ENCODE measurements at regions not wholly inside any gene's neighbourhood (a gene's known extent, or its start where the extent isn't known, plus 50 kb on each side); places are given as distances from the start of the nearest gene placed in this dataset.

DNA sequence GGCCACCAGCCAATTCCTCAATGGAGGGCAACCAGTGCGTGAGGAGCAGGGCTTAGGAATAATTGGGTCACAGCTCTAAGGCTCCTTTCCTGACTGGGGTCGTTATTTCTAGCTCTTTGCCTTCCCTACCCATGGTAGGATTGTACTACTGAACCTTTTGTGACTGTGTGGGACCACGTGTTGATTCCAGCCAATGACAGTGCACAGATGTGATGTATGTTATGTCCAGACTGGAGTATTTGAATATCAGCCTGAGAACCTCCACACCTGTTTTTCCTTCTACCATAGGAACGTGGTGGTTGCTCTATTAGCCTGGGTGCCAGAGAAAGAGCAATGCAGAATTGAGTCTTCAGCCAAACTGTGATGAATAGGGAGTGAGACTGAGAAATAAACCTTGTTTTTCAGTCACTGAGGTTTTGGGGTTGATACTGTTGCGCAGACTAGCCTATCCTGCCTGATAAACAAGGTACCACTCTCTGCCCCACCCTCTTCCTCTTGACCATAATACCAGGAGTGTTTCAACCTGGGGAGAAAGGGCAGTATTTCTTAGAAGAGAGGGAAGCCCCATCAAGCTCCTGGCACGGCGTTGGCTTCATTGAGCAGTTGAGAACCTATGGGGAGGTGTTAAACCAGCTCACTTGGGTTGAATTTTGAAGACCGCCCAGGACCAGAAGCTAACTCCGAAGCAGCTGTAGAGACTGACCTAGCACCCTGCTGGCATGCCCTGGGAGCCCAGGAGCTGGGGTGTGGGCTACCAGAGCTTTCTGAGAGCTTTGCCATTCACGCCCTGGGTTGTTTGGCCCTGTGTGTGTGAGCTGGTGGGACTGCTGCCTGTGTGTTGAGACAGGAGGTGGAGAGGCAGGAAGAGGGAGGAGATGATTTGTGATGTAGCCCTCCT lies 105.5 kb upstream of the BACH2 start:
- no peak for DNase-seq

DNA sequence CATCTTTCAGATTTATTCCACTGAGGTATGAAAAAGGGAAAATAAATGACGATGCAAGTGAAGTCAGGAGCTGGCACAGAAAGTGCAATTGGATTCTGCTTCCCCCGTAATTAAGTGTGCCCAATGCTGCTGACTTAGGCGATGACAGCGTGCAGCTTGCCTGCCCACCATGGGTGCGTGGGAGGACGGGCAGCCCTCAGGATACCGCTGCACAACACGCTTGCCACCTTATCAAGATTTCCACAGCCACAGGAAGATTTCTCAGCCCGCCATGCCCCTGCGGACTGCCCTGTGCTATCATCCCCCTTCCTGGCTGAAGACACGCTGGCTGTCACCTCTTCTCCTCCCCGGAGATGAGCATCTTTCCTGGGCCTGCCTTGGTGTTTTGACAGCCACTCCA lies 103.3 kb upstream of the BACH2 start:
- no peak for DNase-seq

DNA sequence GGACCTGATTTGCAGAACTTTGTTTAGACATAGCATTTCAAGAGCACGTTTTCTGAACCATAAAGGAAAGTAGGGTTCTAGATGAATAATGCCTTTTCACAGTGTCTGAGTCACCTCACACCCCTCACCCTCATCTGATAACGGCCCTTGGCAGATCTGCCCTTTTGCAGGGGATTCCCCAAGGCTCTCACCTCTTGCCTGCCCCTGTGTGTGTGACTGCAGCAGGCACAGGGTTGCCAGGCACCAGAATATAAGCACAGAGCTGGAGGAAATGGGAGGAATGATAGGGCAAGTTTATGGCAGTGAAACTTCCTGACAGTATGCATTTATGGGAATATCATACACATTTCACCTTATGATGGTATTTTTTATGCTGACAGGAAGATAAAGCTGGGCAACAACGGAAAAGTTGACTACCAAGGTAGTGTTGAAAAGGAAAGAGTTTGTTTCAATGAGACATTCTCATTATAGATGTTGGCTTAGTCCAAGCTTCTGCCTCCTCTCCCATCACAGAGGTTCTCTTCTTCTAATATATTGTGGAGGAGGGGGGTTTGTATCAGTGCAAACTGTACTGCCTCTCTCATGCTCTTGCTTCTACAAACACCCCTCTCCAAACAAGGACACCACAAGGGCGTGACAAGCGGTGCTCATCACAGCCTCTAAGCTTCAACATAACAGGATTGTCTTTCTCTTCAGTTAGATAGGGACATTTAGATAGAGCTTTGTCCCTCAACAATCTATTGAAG lies 101.5 kb upstream of the BACH2 start:
- no peak for DNase-seq

DNA sequence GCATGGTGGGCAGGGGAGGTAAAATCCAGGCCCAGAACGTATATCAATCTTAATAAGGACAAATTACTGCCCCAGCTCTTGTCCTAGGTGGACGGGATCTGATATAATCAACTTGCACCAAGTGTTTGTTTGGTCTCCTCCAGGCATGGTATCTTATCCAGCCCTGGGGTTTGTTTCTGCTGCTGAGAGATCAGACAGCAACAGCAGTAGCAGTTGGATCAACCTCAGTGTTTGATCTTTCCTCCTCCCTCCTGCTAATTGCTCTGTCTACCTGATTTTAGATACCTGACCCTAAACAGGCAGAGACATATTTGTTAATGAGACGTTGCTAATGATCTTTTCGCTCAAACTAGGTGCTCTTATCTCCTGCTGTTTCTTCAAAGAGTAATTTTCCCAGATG lies 100.4 kb upstream of the BACH2 start:
- no peak for DNase-seq

DNA sequence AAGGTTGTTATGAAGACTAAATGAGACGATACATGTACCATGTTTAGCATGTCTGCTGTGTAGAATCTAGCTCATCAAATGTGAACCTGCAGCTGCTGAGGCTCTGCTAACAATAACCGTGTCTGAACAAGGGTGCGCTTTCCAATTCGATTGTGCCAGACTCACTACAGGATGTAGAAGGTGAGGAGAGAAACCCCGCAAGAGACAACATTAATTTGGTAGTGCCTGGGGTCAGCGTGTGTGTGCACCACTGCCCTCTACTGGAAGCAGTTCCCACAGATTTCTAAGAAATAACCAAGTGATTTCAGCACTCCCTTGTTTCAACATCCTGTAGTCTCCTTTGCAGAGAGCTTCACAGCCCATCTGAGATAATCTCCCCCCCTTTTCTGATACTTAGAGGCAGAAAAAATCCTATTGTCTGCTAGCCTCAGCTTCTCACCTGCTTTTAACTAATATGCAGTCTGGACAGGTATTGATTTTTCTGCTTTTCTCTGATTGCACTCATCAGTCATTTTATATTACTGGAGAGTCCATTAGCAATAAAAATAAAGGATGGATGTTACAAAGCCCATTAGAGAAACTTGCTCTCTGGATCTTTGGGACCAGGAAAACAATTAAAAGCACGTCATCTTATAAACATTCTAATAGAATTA lies 96.7 kb upstream of the BACH2 start:
- peak; percentile 41 for DNase-seq

DNA sequence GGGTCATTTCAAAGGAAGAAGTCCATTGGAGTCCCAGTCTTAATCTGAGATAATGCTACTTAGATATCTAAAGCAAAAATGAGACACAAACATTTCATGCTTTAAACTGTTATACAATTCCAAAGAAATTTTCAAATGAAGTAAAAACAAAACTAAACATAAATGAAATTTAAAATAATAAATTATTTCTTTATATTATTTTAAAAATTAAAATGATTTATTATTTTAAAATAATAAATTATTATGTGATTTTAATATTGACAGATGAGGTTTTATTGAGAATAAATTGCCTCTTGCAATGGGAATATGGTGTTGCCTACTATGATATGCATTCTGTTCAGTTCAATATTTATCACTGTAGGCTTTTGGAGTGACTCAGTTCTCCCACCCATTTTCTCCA lies 93.7 kb upstream of the BACH2 start:
- no peak for DNase-seq

DNA sequence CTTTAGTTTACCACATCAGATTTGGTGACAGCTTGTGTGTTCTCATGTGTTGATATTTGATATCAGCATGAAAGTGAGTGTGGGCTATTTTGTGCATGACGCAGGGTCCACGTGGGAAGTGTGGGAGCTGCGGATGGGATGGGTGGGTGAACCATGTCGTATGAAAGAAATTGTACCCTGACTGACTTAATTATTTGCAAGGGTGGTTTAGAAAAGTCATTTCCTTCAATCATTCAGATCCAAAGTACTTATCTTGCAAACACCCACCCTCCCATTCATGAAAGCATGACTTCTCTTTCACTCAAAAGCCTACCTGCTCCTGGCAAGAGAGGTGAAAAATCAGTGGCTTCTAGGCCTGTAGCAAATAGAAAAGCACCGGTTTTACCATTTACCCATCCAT lies 91.8 kb upstream of the BACH2 start:
- DNase-seq: no peak

DNA sequence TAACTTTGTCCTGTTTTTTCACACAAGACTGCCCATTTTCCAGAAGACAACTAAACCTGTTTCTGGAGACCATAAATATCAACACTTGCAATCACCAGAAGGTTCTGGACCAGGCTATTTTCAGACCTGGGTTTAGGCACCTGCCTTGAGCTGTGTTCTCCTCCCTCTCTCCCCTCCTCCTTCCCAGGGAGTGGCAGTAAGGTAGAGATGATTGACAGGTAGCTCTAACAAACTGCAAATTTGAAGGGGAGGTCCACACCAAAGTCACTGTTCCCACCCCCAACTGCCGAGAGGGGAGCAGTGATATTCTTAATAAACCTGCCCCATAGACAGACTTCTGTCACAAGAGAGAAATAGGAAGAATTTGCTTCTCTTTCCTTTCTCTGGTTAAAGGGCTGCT lies 91.2 kb upstream of the BACH2 start:
- DNase-seq: no peak

DNA sequence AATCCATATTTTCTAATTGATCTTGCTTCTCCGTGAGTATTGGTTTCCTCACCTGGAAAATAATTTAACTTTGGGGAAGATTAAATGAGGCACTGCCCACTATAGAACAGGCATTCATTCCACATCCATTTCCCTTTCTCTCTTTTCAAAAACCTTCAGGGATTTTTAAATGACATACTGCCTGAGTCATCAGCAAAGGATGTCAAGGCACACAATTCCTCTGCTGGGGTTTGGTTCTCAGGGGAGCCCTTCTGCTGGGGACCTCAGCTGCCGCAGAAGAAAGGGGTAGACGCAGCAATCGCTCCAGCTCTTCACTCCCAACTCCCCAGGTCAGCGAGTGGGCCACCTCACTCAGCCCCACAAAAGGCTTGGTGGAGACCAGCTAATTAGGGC lies 90.7 kb upstream of the BACH2 start:
- DNase-seq: no peak

DNA sequence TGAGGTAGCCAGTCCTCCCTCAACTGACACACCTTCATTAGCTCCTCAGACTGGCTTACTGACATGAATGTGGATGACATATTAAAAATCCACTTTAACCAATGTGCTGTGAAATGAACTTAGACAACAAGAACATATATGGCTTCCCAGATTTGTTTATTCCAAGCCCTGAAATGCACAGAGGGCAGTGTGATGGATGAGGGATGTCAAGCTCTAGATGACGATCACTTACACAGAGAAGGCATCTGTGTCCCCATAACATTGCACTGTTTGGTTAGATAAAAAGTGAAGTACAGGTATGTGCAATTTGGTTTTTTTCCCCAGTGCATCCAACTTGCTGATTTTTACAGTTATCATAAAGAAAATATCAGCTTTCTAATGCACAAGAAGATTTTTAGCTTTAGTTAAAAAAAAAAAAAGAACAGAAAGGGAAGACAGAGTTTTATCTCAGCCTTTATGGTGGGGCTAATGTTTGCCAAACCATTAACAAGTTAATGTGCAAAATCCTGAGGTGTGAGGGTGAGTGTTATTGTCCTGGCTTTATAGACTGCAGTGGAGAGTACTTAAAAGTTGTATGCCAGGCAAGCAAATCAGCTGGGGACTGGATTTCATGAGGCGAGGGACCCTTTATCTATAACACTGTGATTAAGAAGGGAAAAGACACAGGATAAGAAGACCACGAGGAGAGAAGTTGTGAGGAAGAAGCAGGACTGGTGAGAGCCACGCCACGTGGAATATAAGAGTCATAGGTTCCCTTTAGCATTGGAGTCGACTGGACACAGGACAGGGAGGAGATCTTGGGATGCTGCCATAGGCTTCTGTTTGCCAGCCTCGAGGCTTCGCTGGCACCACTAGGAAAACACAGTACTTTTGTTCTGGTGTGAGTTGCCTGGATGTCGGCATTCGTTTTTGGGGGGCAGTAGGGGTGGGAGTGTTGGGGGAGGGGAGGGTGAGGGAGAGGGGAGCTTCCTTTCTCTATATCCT lies 90.0 kb upstream of the BACH2 start:
- no peak for DNase-seq

DNA sequence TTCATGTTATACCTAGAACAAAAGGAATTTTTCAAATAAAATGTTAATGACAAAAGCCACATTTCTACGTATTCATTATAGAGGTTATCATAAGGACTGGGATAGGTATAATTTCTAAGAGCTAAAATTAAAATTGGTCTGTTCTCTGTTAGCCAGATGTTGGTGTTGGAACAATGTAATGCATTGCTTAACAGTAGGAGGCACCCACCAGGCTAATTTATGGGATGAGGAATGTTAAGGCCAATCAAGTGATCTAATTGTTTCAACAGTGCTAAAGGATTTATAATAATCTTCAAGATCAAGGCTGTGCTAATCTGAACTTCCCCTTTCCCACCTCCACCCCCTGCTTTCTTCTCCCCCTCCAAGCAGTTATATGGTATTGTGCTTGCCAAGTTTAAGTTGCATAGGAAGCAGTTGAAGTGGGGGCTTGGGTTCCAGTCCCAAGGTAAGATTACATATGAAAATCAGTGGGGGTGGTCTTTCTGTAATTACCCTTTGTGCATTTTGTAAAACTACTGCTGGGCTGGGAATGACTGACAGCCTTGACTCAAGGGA lies 89.2 kb upstream of the BACH2 start:
- no peak for DNase-seq

DNA sequence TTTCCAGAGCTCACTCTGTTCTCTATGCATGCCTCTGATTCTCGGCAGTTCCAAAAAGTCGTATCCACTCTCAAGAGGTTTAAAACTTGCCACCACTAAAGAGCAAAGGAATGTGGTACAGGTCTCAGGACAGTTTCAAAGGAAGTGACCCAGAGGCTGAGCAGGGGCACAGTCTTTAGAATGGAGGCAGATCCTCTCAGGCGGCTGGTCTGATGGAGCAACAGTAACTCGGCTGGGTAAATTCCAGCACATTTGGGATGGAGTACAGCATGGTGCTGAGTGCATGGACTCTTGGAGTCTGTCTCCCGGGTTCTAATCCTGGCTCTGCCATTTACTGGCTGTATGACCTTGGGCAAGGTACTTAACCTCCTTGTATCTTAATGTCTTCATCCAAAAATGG lies 88.1 kb upstream of the BACH2 start:
- no peak for DNase-seq

DNA sequence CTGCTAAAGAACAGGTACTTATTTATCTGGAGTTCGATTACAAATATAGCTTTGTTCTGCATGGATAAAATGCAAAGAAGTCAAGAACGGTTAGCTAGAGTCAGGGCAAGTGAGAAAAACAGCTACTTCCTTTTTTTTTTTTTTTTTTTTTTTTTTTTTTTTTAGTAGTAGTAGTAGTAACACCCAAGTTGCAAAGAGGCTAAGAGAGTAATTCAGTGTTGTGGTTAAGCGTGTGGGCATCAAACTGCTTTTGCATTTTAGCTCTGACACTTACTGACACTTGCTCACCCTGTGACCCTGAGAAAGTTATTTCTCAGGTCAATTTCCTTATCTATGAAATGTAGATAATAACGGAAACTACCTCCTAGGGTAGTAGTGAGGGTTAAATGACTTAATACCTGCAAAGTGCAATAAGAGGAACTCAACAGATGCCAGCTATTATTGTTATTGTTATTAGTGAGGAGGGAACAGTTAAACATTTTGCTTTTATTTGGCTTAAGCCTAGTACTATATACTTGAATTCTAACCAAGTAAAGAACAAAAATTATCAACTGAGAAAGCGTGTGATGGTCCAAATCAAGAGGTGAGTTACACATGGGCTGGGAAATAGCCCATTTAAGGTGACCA lies 86.7 kb upstream of the BACH2 start:
- DNase-seq: no peak

DNA sequence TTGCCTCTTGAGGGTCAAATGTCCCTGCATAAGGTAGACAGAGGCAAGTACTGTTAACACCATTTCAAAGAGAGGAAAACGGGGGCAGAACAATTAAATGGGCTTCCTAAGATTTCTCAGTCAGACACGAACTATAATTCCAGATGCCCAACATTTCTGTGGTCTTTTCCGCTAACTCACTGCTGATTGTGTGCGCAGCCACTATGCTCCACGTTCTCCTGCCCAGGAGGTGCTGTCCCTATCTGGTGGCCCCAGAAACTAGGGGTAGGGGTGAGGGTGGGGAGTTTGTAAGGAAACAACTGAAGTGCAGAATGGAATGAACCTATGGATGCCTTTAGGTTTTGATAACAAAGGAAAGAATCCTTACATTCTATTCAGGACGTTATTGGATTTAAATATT lies 86.1 kb upstream of the BACH2 start:
- DNase-seq: no peak

DNA sequence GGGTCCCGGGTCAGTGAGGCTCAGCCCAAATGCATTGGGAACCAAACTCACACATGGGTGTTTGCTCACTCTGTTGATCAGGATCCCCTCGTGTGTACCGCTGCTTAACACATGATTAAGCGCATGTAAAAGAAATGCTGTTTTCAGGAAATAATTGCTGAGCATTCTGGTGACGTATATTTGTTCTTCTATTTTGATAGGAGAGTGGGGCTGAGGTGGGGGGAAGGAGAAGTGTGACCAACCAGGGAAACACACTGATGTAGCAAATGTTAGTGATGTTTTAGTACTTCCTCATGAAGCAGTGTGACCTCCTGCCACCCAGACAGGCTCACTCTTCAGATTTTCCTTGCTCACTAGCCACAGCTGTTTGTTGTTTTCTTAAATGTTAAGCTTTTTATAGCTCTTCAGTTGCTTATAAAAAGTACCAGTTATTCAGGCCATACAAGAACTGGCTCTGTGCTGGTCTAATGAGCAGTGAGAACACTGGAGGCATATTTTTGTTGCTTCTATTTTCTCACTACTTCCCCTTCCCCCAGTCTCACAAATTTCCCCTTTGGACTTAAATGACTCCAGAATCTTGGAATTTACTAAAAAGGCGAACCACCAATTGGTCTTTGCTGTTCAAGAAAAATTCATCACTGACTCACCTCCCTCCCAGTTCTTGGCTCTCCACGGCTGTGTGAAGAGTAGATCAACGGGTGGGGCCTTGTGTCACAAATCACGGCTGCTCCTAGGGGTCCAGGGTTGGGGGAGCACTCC lies 79.2 kb upstream of the BACH2 start:
- no peak for DNase-seq

DNA sequence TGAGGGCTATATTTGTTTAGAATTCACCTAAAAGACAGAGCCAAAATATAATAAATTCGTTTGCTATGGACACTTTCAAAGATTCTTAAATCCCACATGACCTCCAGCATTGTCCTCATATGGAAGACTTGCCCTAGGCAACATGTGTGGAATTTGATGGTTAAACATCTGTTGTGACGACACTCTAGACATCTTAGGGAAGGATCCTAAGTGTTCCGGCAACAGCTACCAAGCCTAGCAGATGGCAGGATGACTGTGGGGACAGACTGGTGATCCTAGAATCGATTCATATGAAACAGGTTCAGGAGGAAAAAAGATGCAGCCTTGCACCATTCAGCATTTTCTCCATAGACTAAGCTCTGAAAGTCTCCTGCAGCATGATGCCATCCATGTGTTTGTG lies 77.6 kb upstream of the BACH2 start:
- DNase-seq: no peak

DNA sequence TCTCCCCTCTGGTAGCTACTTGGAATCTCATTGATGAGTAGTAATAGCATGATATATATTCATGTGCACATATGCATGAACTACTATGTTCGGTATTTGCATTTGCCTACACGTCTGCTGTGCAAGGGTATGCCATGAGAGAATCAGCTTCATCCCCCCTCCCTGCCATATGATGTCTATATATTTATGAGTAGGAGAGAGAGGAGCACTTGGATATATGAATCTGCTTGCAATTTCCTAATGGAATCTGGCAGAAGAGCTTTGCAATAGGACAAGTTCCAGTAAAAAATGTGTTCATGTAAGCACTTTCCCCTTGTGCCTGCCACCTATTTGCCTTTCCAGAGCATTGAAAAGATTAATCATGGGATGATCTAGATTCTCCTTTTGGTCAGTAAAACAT lies 76.2 kb upstream of the BACH2 start:
- DNase-seq: no peak

DNA sequence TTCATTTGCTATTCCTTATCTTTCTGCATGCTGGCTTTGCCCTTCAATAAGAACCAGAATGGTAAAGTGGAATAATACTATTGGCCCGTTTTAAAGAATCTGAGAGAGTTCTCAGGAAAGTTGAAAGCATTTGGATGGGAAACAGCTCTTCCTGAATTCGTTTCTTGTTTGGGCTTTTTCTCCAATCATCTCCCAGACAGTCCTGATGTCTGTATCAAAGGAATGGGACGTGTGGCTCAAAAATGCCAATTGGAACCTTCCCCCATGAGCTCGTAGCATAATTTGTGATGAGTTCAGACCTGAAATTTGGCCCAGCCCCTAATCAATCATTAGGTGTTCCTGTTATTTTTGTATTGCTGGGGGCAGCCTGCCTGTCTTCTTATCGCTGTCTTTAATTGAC lies 75.8 kb upstream of the BACH2 start:
- no peak for DNase-seq

DNA sequence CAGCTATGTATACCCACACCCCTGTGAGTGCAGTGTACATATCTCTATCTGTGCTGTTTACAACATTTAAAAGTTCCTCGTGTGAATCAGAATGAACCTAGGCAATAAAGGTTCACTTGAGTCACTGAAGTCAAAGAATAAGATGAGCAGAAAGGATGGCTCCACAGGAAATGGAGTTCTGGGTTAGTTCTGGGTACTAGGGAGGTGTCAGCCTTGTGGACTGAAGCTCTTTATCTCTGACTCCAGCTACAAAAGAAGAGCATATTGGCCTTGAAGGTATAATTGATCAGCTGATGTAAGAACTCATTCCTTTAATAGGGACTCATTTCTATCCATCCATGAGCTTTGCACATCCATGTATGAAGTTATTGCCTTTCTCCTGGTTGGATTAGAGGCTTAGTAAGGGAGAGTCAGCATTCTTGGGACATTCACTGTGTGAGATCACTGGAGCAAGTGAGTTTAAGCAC lies 73.9 kb upstream of the BACH2 start:
- DNase-seq: no peak

DNA sequence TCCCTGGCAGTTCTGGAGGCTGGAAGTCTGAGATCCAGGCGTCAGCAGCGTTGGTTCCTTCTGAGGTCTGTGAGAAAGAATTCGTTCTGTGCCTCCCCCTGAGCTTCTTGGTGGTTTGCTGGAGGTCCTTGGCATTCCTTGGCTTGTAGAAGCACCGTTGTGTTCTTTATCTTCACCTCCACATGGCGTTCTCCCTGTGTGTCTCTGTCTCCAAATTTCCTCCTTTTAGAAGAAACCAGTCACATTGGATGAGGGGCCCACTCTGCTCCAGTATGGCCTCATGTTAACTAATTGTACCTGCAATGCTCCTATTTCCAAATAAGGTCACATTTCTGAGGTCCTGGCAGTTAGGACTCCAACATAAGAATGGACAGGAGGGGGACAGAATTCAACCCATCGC lies 73.0 kb upstream of the BACH2 start:
- DNase-seq: no peak

DNA sequence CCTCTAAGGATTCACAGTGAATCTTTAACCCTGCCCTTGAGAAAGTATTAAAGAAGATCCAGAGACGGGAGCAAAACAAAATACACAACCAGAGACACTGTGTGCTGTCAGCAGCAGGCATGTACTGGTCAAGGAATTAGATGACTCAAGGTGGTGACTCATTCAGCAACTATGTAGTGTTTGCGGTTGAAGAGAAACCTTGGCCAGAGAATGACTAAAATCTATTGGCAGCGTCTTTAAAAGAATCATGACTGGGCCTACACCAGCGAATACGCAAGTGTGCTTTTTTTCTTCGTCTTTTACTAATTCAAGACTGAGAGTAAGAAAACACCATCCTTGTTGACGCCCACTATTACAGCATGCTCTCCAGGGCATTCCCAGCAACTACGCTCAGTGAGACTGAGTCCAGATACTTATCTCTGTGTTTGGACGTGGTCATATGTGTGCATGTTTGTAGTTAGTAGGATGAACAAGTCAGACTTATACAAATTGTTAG lies 72.4 kb upstream of the BACH2 start:
- DNase-seq: no peak
